CD14-positive monocyte (primary cell): ENCODE measurements at regions not wholly inside any gene's neighbourhood (a gene's known extent, or its start where the extent isn't known, plus 50 kb on each side); places are given as distances from the start of the nearest gene placed in this dataset.

ENCODE experiments used
- DNase-seq, 3 donors: peaks; one replicate each; pipeline ENCODE4 v3.0.0-alpha.2; 2011 to 2022
- H2AFZ ChIP-seq: 2 replicates; pipeline ENCODE4 v1.6.0; 2012; ENCODE audit warnings: mild to moderate bottlenecking, low read depth, low read length, inconsistent platforms; ENCODE audit not compliant: insufficient read depth, poor library complexity, severe bottlenecking
- H3K27ac ChIP-seq, 2 donors: 1 replicate in 1 of 2; 2 replicates in 1 of 2; pipeline ENCODE4 v1.5.1; 2012 to 2013; ENCODE audit warnings: low read length in 2 of 2, control low read depth in 1 of 2, inconsistent platforms in 1 of 2, low read depth in 1 of 2, mild to moderate bottlenecking in 1 of 2
- H3K27me3 ChIP-seq, 2 donors: one replicate each; pipeline versions ENCODE4 v1.6.0 to v1.6.1; 2011 to 2013; ENCODE audit warnings: low read length in 2 of 2; ENCODE audit not compliant: control insufficient read depth in 2 of 2, insufficient read depth in 2 of 2
- H3K36me3 ChIP-seq, 2 donors: replicated peaks in 1 of 2; 1 replicate in 1 of 2; 2 replicates in 1 of 2; pipeline versions ENCODE4 v1.5.1 to v1.6.1; 2012 to 2013; ENCODE audit warnings: low read length in 2 of 2, control low read depth in 1 of 2, inconsistent platforms in 1 of 2, mild to moderate bottlenecking in 1 of 2; ENCODE audit not compliant: insufficient read depth in 2 of 2, control insufficient read depth in 1 of 2
- H3K4me1 ChIP-seq, 2 donors: 1 replicate in 1 of 2; 2 replicates in 1 of 2; pipeline versions ENCODE4 v1.5.1 to v1.6.1; 2012 to 2013; ENCODE audit warnings: low read length in 2 of 2, control low read depth in 1 of 2, inconsistent platforms in 1 of 2, mild to moderate bottlenecking in 1 of 2, moderate library complexity in 1 of 2; ENCODE audit not compliant: insufficient read depth in 2 of 2, control insufficient read depth in 1 of 2
- H3K4me2 ChIP-seq: replicated peaks from 2 replicates; pipeline ENCODE3; 2012; ENCODE audit warnings: low read length, moderate library complexity, mild to moderate bottlenecking; ENCODE audit not compliant: poor library complexity, severe bottlenecking; ENCODE audit errors: extremely low read depth
- H3K4me3 ChIP-seq, 3 experiments: fragments of 200-600 bp in 1 of 3; sonication (generic) in 1 of 3; replicated peaks in 1 of 3; 1 replicate in 2 of 3; 2 replicates in 1 of 3; pipeline ENCODE4 v1.5.1; 2011 to 2013; ENCODE audit warnings: low read length in 3 of 3, mild to moderate bottlenecking in 3 of 3, control low read depth in 2 of 3, low read depth in 2 of 3, inconsistent platforms in 1 of 3, moderate library complexity in 1 of 3
- H3K79me2 ChIP-seq: 2 replicates; pipeline ENCODE4 v1.6.0; 2012; ENCODE audit warnings: mild to moderate bottlenecking, control low read depth, inconsistent platforms, low read length, moderate library complexity; ENCODE audit not compliant: insufficient read depth
- H3K9ac ChIP-seq: 2 replicates; pipeline ENCODE4 v1.6.0; 2017; ENCODE audit warnings: low read length, mild to moderate bottlenecking; ENCODE audit not compliant: insufficient read depth, poor library complexity, severe bottlenecking
- H3K9me3 ChIP-seq, 2 donors: replicated peaks in 1 of 2; 1 replicate in 1 of 2; 2 replicates in 1 of 2; pipeline versions ENCODE4 v1.5.1 to v1.6.1; 2012 to 2013; ENCODE audit warnings: low read length in 2 of 2, control low read depth in 1 of 2; ENCODE audit not compliant: control insufficient read depth in 1 of 2, insufficient read depth in 1 of 2
- H4K20me1 ChIP-seq: 2 replicates; pipeline ENCODE4 v1.6.0; 2012; ENCODE audit warnings: mild to moderate bottlenecking, low read length, control low read depth, moderate library complexity; ENCODE audit not compliant: insufficient read depth
- H3K27ac Mint-ChIP-seq, 7 donors: one replicate each; pipeline ENCODE4 v1.8.0; 2020; ENCODE audit warnings: mild to moderate bottlenecking in 7 of 7, mixed read lengths in 7 of 7, moderate library complexity in 6 of 7, inconsistent platforms in 2 of 7
- H3K27me3 Mint-ChIP-seq, 3 donors: one replicate each; pipeline ENCODE4 v1.8.0; 2021 to 2022; ENCODE audit warnings: low read depth in 3 of 3, mild to moderate bottlenecking in 3 of 3, mixed read lengths in 3 of 3, moderate library complexity in 3 of 3, inconsistent platforms in 1 of 3
- H3K36me3 Mint-ChIP-seq, 2 donors: one replicate each; pipeline ENCODE4 v1.8.0; 2020; ENCODE audit warnings: mixed read lengths in 2 of 2, inconsistent platforms in 1 of 2, mild to moderate bottlenecking in 1 of 2
- H3K4me1 Mint-ChIP-seq: one replicate; pipeline ENCODE4 v1.8.0; 2020; ENCODE audit warnings: mild to moderate bottlenecking, mixed read lengths
- H3K4me3 Mint-ChIP-seq, 2 donors: one replicate each; pipeline ENCODE4 v1.8.0; 2020; ENCODE audit warnings: mild to moderate bottlenecking in 2 of 2, mixed read lengths in 2 of 2, moderate library complexity in 1 of 2
- H3K9me3 Mint-ChIP-seq, 7 donors: one replicate each; pipeline ENCODE4 v1.8.0; 2020 to 2022; ENCODE audit warnings: mixed read lengths in 7 of 7, mild to moderate bottlenecking in 6 of 7, moderate library complexity in 6 of 7, inconsistent platforms in 2 of 7
- WGBS: methylation state at CpG from one replicate; pipeline ENCODE4 v1.1.5; 2013; ENCODE audit warnings: missing lambda C conversion rate; ENCODE audit not compliant: insufficient coverage; 5-methylcytosine and 5-hydroxymethylcytosine counted together
- intact Hi-C, 2 donors: fragments of 100-400 bp; cut with micrococcal nuclease; formaldehyde crosslinking; loops; one replicate each; pipeline versions ENCODE4 v1.15.0 to v1.15.1; 2023
- TF ChIP-seq, protein P1 (sequence below): fragments of 200-600 bp; IDR thresholded peaks from one replicate; pipeline ENCODE4 v1.8.0; 2022; ENCODE audit warnings: antibody characterized with exemption, mild to moderate bottlenecking

DNA sequence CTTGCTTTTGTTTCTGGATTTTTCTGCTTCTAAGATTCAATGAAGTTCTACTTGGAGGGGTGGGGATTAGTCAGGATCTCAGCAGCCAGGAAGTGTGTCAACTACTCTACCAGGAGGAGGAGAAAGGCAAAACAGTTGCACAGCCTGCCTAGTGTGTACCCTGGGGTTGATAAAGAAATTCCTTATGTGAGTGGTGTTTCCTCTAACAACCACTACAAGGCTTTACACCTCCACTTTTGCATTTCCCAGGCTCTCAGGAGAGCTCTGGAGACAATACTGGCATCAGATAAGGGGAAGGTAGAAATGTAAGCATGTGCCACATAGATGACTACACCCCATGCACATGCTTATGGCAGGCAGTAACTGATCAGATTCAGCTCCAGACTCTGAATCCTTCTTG, 174.6 kb downstream of the TOX3 start:
- Histone ChIP-seq H3K9me3 (peaks cover 11 to 14% of the 10 kb centered on the region in 2 donors), H3K27me3 (no peaks in the 10 kb centered on the region), H4K20me1 (no peaks in the 10 kb centered on the region), H3K4me1 (no peaks in the 10 kb centered on the region), H2AFZ (no peak overlapping the region), H3K4me3 (no peak overlapping the region), H3K36me3 (no peaks in the 10 kb centered on the region), H3K4me2 (no peak overlapping the region), H3K27ac (no peak overlapping the region), H3K79me2 (no peaks in the 10 kb centered on the region), H3K9ac (no peak overlapping the region)
- Mint-ChIP-seq H3K9me3 (peaks cover 2 to 12% (median 9%) of the 10 kb centered on the region in 7 donors), H3K27ac (no peak overlapping the region), H3K4me1 (no peaks in the 10 kb centered on the region), H3K27me3 (peaks cover 0 to 3% (median 0%) of the 10 kb centered on the region in 3 donors), H3K4me3 (no peak overlapping the region), H3K36me3 (no peaks in the 10 kb centered on the region)
- no peak for DNase-seq
- intact Hi-C loops: no loop called here
- TF ChIP-seq, protein P1, sequence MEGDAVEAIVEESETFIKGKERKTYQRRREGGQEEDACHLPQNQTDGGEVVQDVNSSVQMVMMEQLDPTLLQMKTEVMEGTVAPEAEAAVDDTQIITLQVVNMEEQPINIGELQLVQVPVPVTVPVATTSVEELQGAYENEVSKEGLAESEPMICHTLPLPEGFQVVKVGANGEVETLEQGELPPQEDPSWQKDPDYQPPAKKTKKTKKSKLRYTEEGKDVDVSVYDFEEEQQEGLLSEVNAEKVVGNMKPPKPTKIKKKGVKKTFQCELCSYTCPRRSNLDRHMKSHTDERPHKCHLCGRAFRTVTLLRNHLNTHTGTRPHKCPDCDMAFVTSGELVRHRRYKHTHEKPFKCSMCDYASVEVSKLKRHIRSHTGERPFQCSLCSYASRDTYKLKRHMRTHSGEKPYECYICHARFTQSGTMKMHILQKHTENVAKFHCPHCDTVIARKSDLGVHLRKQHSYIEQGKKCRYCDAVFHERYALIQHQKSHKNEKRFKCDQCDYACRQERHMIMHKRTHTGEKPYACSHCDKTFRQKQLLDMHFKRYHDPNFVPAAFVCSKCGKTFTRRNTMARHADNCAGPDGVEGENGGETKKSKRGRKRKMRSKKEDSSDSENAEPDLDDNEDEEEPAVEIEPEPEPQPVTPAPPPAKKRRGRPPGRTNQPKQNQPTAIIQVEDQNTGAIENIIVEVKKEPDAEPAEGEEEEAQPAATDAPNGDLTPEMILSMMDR: no peak

DNA sequence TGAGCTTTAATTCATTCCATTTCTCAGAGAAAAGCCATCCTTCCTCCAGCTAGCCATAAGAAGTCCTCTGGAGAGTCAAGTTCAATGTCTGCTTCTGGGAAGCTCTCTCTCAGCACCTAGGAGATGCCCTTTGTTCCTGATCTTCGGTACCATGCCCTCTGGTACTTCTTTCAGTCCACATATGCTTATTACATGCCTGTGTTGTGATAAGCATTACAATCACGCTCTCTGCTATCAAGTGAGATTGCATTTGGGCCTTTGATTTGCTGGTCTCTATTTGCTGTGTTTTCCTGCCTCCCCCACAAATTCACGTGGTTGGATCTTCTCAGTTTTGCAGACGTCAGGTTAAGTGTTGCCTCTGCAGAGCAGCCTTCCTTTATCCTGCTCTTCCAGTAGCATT, 178.1 kb downstream of the TOX3 start:
- TF ChIP-seq, protein P1: no peak
- peaks cover 1 to 8% (median 5%) of the 10 kb centered on the region in 7 donors for H3K9me3 Mint-ChIP-seq

More for the DNA sequence above, 178.1 kb downstream of the TOX3 start:
- no peak overlapping the region for H3K27ac Mint-ChIP-seq
- no peaks in the 10 kb centered on the region for H3K79me2 ChIP-seq
- H3K4me1 ChIP-seq: no peaks in the 10 kb centered on the region
- 80% methylated on average over 3 of the region's 4 CpGs for WGBS
- H4K20me1 ChIP-seq: no peaks in the 10 kb centered on the region
- H3K27me3 Mint-ChIP-seq: peaks cover 0 to 1% (median 0%) of the 10 kb centered on the region in 3 donors
- H3K9ac ChIP-seq: no peak overlapping the region
- H3K4me1 Mint-ChIP-seq: no peaks in the 10 kb centered on the region
- H3K9me3 ChIP-seq: peaks cover 4 to 9% of the 10 kb centered on the region in 2 donors
- H3K27ac ChIP-seq: no peak overlapping the region
- H3K4me2 ChIP-seq: no peak overlapping the region
- H3K4me3 Mint-ChIP-seq: no peak overlapping the region
- H2AFZ ChIP-seq: no peak overlapping the region
- no peaks in the 10 kb centered on the region for H3K27me3 ChIP-seq
- no peak for DNase-seq
- intact Hi-C loops: no loop called here
- no peaks in the 10 kb centered on the region for H3K36me3 ChIP-seq
- H3K4me3 ChIP-seq: no peak overlapping the region
- H3K36me3 Mint-ChIP-seq: no peaks in the 10 kb centered on the region
